Adrenal gland (tissue), 9 donors: ENCODE measurements at regions not wholly inside any gene's neighbourhood (a gene's known extent, or its start where the extent isn't known, plus 50 kb on each side); places are given as distances from the start of the nearest gene placed in this dataset.

ENCODE experiments used
- DNase-seq, 7 donors: peaks; one replicate each; pipeline ENCODE4 v3.0.0-alpha.2; 2019 to 2020
- H3K27ac ChIP-seq, 5 donors: fragments of 200-600 bp; sonication (generic) in 4 of 5; 1 replicate in 3 of 5; 2 replicates in 2 of 5; pipeline versions ENCODE4 v1.5.1 to v1.8.0; 2016 to 2020; ENCODE audit warnings: mild to moderate bottlenecking in 1 of 5
- H3K27me3 ChIP-seq: fragments of 200-600 bp; 2 replicates; pipeline ENCODE4 v1.8.0; 2021
- H3K36me3 ChIP-seq, 2 donors: fragments of 200-600 bp; replicated peaks in 1 of 2; 1 replicate in 1 of 2; 2 replicates in 1 of 2; pipeline versions ENCODE4 v1.5.1 to v1.8.0; 2018 to 2022
- H3K4me1 ChIP-seq, 2 donors: fragments of 200-600 bp; replicated peaks in 1 of 2; 1 replicate in 1 of 2; 2 replicates in 1 of 2; pipeline versions ENCODE4 v1.5.1 to v1.8.0; 2018 to 2021
- H3K4me3 ChIP-seq, 4 donors: fragments of 200-600 bp; sonication (generic) in 3 of 4; one replicate each; pipeline ENCODE4 v1.5.1; 2016 to 2018
- H3K9me3 ChIP-seq, 3 donors: fragments of 200-600 bp; sonication (generic) in 1 of 3; replicated peaks in 1 of 3; 1 replicate in 2 of 3; 2 replicates in 1 of 3; pipeline versions ENCODE4 v1.5.1 to v1.8.0; 2016 to 2021
- CTCF ChIP-seq, 6 experiments: fragments of 450-650 bp in 4 of 6; fragments of 200-600 bp in 2 of 6; sonication (generic) in 1 of 6; IDR thresholded peaks; 1 replicate in 5 of 6; 2 replicates in 1 of 6; pipeline versions ENCODE4 v1.5.1 to v1.8.0; 2016 to 2021; ENCODE audit warnings: antibody characterized with exemption in 6 of 6, mild to moderate bottlenecking in 2 of 6, moderate library complexity in 1 of 6
- POLR2A ChIP-seq, 2 donors: fragments of 450-650 bp; IDR thresholded peaks; one replicate each; pipeline ENCODE4 v1.6.1; 2017; ENCODE audit warnings: antibody characterized with exemption in 2 of 2, mild to moderate bottlenecking in 2 of 2, moderate library complexity in 1 of 2
- WGBS, 4 donors: extraction: QIAGEN DNeasy Blood & Tissue Kit in 2 of 4; methylation state at CpG; one replicate each; pipeline versions ENCODE4 v1.1.5 to v1.1.7; 2013 to 2017; 5-methylcytosine and 5-hydroxymethylcytosine counted together
- intact Hi-C, 2 donors: fragments of 100-400 bp; cut with DNase I; formaldehyde crosslinking; loops; one replicate each; pipeline versions ENCODE4 v1.14.1 to v1.15.0; 2022 to 2023
- donor health status: healthy with polysubstance abuse.
- donor health status: Bipolar disorder and iron deficiency.
- donor health status: DM: yes; HTN: yes; CAD: no.
- donor health status: DM: no; HTN: no; CAD: no.
- donor health status: DM: no; HTN: no; CAD: no.

- intact Hi-C loops = no loop called here
- WGBS, 4 donors = 77 to 81% (median 81%) methylated on average over 4 of the region's 4 CpGs
These were observed 84.0 kb upstream of the CACNA2D3 start for GRCh38 chr3:54038391-54038790.

GRCh38 chr3:54036543-54036942 is 85.8 kb upstream of the CACNA2D3 start:
- 85 to 94% (median 88%) methylated on average over 2 of the region's 2 CpGs for WGBS, 4 donors
- DNase-seq = no peak
- TF ChIP-seq POLR2A (IDR thresholded peaks at IDR 0.05) = no peak
- no peak for TF ChIP-seq CTCF (IDR thresholded peaks at IDR 0.05)
- H3K9me3 ChIP-seq = no peaks in the 10 kb centered on the region
- no peaks in the 10 kb centered on the region for H3K27me3 ChIP-seq
- no peaks in the 10 kb centered on the region for H3K4me1 ChIP-seq
- H3K4me3 ChIP-seq = no peak overlapping the region
- H3K27ac ChIP-seq = no peak overlapping the region
- intact Hi-C loops = no loop called here
- H3K36me3 ChIP-seq = no peaks in the 10 kb centered on the region

More at GRCh38 chr3:54038391-54038790, 84.0 kb upstream of the CACNA2D3 start:
- H3K9me3 ChIP-seq = no peaks in the 10 kb centered on the region
- TF ChIP-seq CTCF (IDR thresholded peaks at IDR 0.05) (no peak), POLR2A (IDR thresholded peaks at IDR 0.05) (no peak)
- H3K27ac ChIP-seq = no peak overlapping the region
- no peaks in the 10 kb centered on the region for H3K36me3 ChIP-seq
- no peak for DNase-seq
- no peaks in the 10 kb centered on the region for H3K4me1 ChIP-seq
- H3K4me3 ChIP-seq = no peak overlapping the region
- no peaks in the 10 kb centered on the region for H3K27me3 ChIP-seq

- Histone ChIP-seq H3K4me1 (no peaks in the 10 kb centered on the region), H3K4me3 (no peak overlapping the region), H3K27me3 (no peaks in the 10 kb centered on the region), H3K27ac (no peak overlapping the region), H3K36me3 (no peaks in the 10 kb centered on the region), H3K9me3 (no peaks in the 10 kb centered on the region)
- intact Hi-C loops = no loop called here
- DNase-seq = no peak
- WGBS, 4 donors = 72 to 97% (median 84%) methylated on average over 4 of the region's 4 CpGs
- no peak for TF ChIP-seq POLR2A (IDR thresholded peaks at IDR 0.05)
- no peak for TF ChIP-seq CTCF (IDR thresholded peaks at IDR 0.05)
These were observed 87.4 kb upstream of the CACNA2D3 start for GRCh38 chr3:54034971-54035370.

- intact Hi-C loops = no loop called here
- Histone ChIP-seq H3K36me3 (no peaks in the 10 kb centered on the region), H3K9me3 (no peaks in the 10 kb centered on the region), H3K27me3 (no peaks in the 10 kb centered on the region), H3K4me3 (no peak overlapping the region), H3K27ac (no peak overlapping the region), H3K4me1 (no peaks in the 10 kb centered on the region)
- TF ChIP-seq POLR2A (IDR thresholded peaks at IDR 0.05) (no peak), CTCF (IDR thresholded peaks at IDR 0.05) (no peak)
- no peak for DNase-seq
- 78 to 83% (median 81%) methylated on average over 16 to 17 of the region's 17 CpGs for WGBS, 4 donors
These were observed 88.6 kb upstream of the CACNA2D3 start for GRCh38 chr3:54033761-54034160.
